ENCODE measurements at regions not wholly inside any gene's neighbourhood (a gene's known extent, or its start where the extent isn't known, plus 50 kb on each side); places are given as distances from the start of the nearest gene placed in this dataset.

- TF ChIP-seq, protein P1, sequence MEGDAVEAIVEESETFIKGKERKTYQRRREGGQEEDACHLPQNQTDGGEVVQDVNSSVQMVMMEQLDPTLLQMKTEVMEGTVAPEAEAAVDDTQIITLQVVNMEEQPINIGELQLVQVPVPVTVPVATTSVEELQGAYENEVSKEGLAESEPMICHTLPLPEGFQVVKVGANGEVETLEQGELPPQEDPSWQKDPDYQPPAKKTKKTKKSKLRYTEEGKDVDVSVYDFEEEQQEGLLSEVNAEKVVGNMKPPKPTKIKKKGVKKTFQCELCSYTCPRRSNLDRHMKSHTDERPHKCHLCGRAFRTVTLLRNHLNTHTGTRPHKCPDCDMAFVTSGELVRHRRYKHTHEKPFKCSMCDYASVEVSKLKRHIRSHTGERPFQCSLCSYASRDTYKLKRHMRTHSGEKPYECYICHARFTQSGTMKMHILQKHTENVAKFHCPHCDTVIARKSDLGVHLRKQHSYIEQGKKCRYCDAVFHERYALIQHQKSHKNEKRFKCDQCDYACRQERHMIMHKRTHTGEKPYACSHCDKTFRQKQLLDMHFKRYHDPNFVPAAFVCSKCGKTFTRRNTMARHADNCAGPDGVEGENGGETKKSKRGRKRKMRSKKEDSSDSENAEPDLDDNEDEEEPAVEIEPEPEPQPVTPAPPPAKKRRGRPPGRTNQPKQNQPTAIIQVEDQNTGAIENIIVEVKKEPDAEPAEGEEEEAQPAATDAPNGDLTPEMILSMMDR (IDR thresholded peaks at IDR 0.05; ENCODE audit: low read depth, low read length): no peak
- TF ChIP-seq POLR2A (IDR thresholded peaks at IDR 0.05; ENCODE audit: extremely low read depth, insufficient read length) (no peak), MAX (IDR thresholded peaks at IDR 0.05; ENCODE audit: low read depth, low read length) (no peak), MYC (IDR thresholded peaks at IDR 0.05; ENCODE audit: low read depth, low read length) (no peak)
These were observed 3933.6 kb downstream of the SRGAP2C start for GRCh38 chr1:125118147-125118993.

Measured in NB4 (cell line).